GM10266 (cell line): ENCODE measurements at regions not wholly inside any gene's neighbourhood (a gene's known extent, or its start where the extent isn't known, plus 50 kb on each side); places are given as distances from the start of the nearest gene placed in this dataset.

Experiments
- DNase-seq: peaks from one replicate; pipeline ENCODE4 v3.0.0; 2012; ENCODE audit errors: extremely low spot score
- CTCF ChIP-seq: IDR thresholded peaks from 2 replicates; pipeline ENCODE4 v1.5.1; 2012; ENCODE audit warnings: mild to moderate bottlenecking, low read depth; ENCODE audit not compliant: control insufficient read depth, insufficient read depth; ENCODE audit errors: missing control alignments

GRCh38 chr2:221762496-221762895 is 190.4 kb upstream of the EPHA4 start:
- no peak for TF ChIP-seq CTCF
- no peak for DNase-seq

GRCh38 chr2:221761260-221761659 is 189.2 kb upstream of the EPHA4 start:
- TF ChIP-seq CTCF = no peak
- DNase-seq = no peak

- no peak for DNase-seq
Measured at GRCh38 chr2:221758076-221758475, 186.0 kb upstream of the EPHA4 start.

GRCh38 chr2:221753401-221753800 is 181.3 kb upstream of the EPHA4 start:
- no peak for TF ChIP-seq CTCF
- no peak for DNase-seq

More at GRCh38 chr2:221758076-221758475, 186.0 kb upstream of the EPHA4 start:
- no peak for TF ChIP-seq CTCF

GRCh38 chr2:221752781-221753180 is 180.7 kb upstream of the EPHA4 start:
- DNase-seq = no peak
- TF ChIP-seq CTCF = no peak

- no peak for TF ChIP-seq CTCF
- DNase-seq = no peak
Measured at GRCh38 chr2:221750316-221750715, 178.2 kb upstream of the EPHA4 start.

- DNase-seq = no peak
- TF ChIP-seq CTCF = no peak
Measured at GRCh38 chr2:221747289-221747972, 175.3 kb upstream of the EPHA4 start.
